HepG2 (cell line): ENCODE measurements at regions not wholly inside any gene's neighbourhood (a gene's known extent, or its start where the extent isn't known, plus 50 kb on each side); places are given as distances from the start of the nearest gene placed in this dataset.
A peak's percentile ranks its signal among the peaks of the same experiment; 100 is the strongest.

Source experiments
- ATAC-seq: fragments of 200-7000 bp; cut with Tn5 transposase; 3 replicates; pipeline ENCODE4 v1.9.1; 2020; ENCODE audit warnings: mild to moderate bottlenecking, moderate library complexity
- BruUV-seq: library from RNA; stranded (reverse); fragments of 400-500 nt; replicated peaks from 2 replicates; lab custom pipeline; 2021; lab: Mats Ljungman, UMichigan
- CTCF ChIA-PET: fragments of 300-600 bp; formaldehyde crosslinking; extraction: SDS; loops from one replicate; lab custom pipeline; 2021; ENCODE audit warnings: low total read pairs, inconsistent platforms, low intra/inter-chr PET ratio; lab: Yijun Ruan, JAX
- POLR2A ChIA-PET: fragments of 350-600 bp; sonication (Branson Sonifier 250); formaldehyde crosslinking; loops from one replicate; lab custom pipeline; 2020; ENCODE audit warnings: antibody characterized with exemption, inconsistent platforms; lab: Yijun Ruan, JAX
- DNase-seq: peaks from one replicate; pipeline ENCODE4 v3.0.0-alpha.2; 2015; ENCODE audit warnings: low spot score
- FAIRE-seq: peaks from 3 replicates; lab custom pipeline; 2011; peaks lifted over from hg19 to GRCh38; lab: Jason Lieb, UNC
- H2AFZ ChIP-seq: one replicate; pipeline ENCODE4 v1.6.1; 2011; ENCODE audit warnings: low read length, inconsistent platforms
- H3K27ac ChIP-seq: fragments of 300-600 bp; 3 replicates; pipeline ENCODE4 v1.8.0; 2011; ENCODE audit warnings: mixed run types, mild to moderate bottlenecking, mixed read lengths, low read length, inconsistent platforms; ENCODE audit not compliant: insufficient read depth; ENCODE audit errors: extremely low read length
- H3K27me3 ChIP-seq, 2 experiments: fragments of 200-600 bp in 1 of 2; 2 replicates in 1 of 2; 3 replicates in 1 of 2; pipeline versions ENCODE4 v1.6.0 to v1.8.0; 2011; ENCODE audit warnings: low read length in 2 of 2, mild to moderate bottlenecking in 2 of 2, moderate library complexity in 2 of 2, inconsistent platforms in 1 of 2; ENCODE audit not compliant: insufficient read depth in 2 of 2, control insufficient read depth in 1 of 2
- H3K36me3 ChIP-seq, 2 experiments: fragments of 200-600 bp in 1 of 2; replicated peaks in 1 of 2; 2 replicates in 1 of 2; 3 replicates in 1 of 2; pipeline versions ENCODE4 v1.5.1 to v1.8.0; 2011; ENCODE audit warnings: low read length in 2 of 2, inconsistent platforms in 1 of 2; ENCODE audit not compliant: insufficient read depth in 2 of 2, control insufficient read depth in 1 of 2
- H3K4me1 ChIP-seq: 2 replicates; pipeline ENCODE4 v1.5.1; 2012; ENCODE audit warnings: low read length, inconsistent platforms; ENCODE audit not compliant: insufficient read depth
- H3K4me2 ChIP-seq: 2 replicates; pipeline ENCODE4 v1.6.0; 2011; ENCODE audit warnings: low read depth, low read length, inconsistent platforms
- H3K4me3 ChIP-seq, 3 experiments: fragments of 200-600 bp in 1 of 3; sonication (generic), shearing (Covaris generic) in 1 of 3; replicated peaks in 1 of 3; 2 replicates each; pipeline ENCODE4 v1.5.1; 2011 to 2016; ENCODE audit warnings: low read length in 3 of 3, inconsistent platforms in 2 of 3, low read depth in 2 of 3, mild to moderate bottlenecking in 2 of 3, control low read depth in 1 of 3, mixed read lengths in 1 of 3; ENCODE audit not compliant: insufficient read depth in 1 of 3
- H3K79me2 ChIP-seq: one replicate; pipeline ENCODE4 v1.6.1; 2011; ENCODE audit warnings: low read length, inconsistent platforms; ENCODE audit not compliant: insufficient read depth
- H3K9ac ChIP-seq: 2 replicates; pipeline ENCODE4 v1.6.0; 2011; ENCODE audit warnings: mild to moderate bottlenecking, low read depth, low read length, inconsistent platforms; ENCODE audit not compliant: insufficient read depth
- H3K9me3 ChIP-seq: 2 replicates; pipeline ENCODE4 v1.5.1; 2012; ENCODE audit warnings: mild to moderate bottlenecking, low read length
- H4K20me1 ChIP-seq: 2 replicates; pipeline ENCODE4 v1.6.0; 2011; ENCODE audit warnings: inconsistent platforms, mild to moderate bottlenecking, low read length, moderate library complexity; ENCODE audit not compliant: insufficient read depth
- CTCF ChIP-seq: sonication (generic); formaldehyde crosslinking; IDR thresholded peaks from 2 replicates; pipeline ENCODE4 v1.5.0; 2020; ENCODE audit warnings: mild to moderate bottlenecking, missing genetic modification reagents, moderate library complexity
- STAG1 ChIP-seq: sonication (generic); formaldehyde crosslinking; IDR thresholded peaks from 2 replicates; pipeline ENCODE4 v1.4.0; 2020; ENCODE audit warnings: missing genetic modification reagents
- WIZ ChIP-seq: sonication (generic); formaldehyde crosslinking; IDR thresholded peaks from 2 replicates; pipeline ENCODE4 v1.5.1; 2020; ENCODE audit warnings: mild to moderate bottlenecking, missing genetic modification reagents
- ZNF713 ChIP-seq: sonication (generic); formaldehyde crosslinking; IDR thresholded peaks from 2 replicates; pipeline ENCODE4 v1.4.0; 2020; ENCODE audit warnings: mild to moderate bottlenecking, missing genetic modification reagents
- ZSCAN30 ChIP-seq: sonication (generic); formaldehyde crosslinking; IDR thresholded peaks from 2 replicates; pipeline ENCODE4 v1.5.0; 2020; ENCODE audit warnings: mild to moderate bottlenecking, missing genetic modification reagents
- WGBS: methylation state at CpG from one replicate; pipeline ENCODE4 v1.1.6; 2017; ENCODE audit warnings: low lambda C conversion rate; 5-methylcytosine and 5-hydroxymethylcytosine counted together
- in situ Hi-C: cut with HindIII; loops from 2 replicates; pipeline ENCODE4 v1.10.0; 2017; ENCODE audit warnings: low pct_unique_long_range_greater_than_20kb; ENCODE audit not compliant: extremely low pct_ligation_motif_present
- intact Hi-C: fragments of 100-400 bp; cut with micrococcal nuclease; formaldehyde crosslinking; loops from one replicate; pipeline ENCODE4 v1.10.0; 2022; ENCODE audit not compliant: unreplicated experiment
- TF ChIP-seq, protein P1 (sequence below): sonication (generic); formaldehyde crosslinking; IDR thresholded peaks from 2 replicates; pipeline ENCODE4 v1.4.0; 2020; ENCODE audit warnings: missing genetic modification reagents

GRCh38 chr1:103467100-103467499 is 58.4 kb upstream of the RNPC3 start (continued):
- TF ChIP-seq, protein P1, sequence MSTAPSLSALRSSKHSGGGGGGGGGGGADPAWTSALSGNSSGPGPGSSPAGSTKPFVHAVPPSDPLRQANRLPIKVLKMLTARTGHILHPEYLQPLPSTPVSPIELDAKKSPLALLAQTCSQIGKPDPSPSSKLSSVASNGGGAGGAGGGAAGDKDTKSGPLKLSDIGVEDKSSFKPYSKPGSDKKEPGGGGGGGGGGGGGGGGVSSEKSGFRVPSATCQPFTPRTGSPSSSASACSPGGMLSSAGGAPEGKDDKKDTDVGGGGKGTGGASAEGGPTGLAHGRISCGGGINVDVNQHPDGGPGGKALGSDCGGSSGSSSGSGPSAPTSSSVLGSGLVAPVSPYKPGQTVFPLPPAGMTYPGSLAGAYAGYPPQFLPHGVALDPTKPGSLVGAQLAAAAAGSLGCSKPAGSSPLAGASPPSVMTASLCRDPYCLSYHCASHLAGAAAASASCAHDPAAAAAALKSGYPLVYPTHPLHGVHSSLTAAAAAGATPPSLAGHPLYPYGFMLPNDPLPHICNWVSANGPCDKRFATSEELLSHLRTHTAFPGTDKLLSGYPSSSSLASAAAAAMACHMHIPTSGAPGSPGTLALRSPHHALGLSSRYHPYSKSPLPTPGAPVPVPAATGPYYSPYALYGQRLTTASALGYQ (CRISPR knock-in tag), result no peak

DNA sequence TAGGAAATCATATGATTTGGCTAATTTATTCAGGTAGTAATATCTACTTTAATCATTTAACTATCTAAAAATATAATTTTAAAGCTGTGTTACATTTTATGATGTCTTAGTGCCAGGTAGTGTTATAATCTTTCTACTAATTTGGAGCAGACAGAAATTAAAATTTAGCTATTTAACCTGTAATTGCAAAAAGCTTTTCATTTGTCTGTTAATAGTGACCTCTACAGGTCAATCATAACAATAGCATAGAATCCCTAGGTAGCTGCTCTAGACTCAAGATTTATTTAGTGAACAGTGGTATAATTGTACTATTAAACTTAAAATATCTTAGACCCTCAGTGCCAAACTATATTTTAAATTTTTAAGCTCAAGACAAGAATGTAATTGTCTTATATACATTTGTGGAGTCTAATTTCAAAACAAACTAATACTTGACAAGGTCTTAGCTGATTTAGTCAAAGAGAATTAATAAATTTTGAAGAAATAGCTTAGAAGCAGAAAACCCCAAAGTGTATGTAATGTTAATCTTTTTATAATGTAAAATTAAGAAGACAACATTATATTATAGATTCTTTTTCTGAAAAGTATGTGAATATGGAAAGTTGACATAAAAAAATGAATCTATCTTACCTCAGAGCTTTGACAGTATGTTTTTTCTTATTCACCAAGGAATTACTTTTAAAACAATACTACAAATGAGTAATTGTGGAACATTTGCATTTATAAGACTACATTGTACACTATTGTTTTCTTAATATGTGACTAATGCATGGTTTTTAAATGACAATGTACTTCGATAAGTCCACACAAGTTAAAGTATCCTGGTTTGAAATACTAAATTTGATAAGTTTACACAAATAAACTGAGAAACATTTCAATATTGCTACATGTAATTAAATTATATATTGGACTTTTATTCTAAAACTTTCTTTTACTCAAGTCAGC is 64.1 kb upstream of the RNPC3 start:
- H2AFZ ChIP-seq, result no peak overlapping the region
- BruUV-seq, result no TSS peak
- H3K79me2 ChIP-seq, result no peaks in the 10 kb centered on the region
- in situ Hi-C loops, result loop anchor here (25.0 kb wide), 1 partner anchor 1949 kb away; no protein-coding TSS in a partner anchor
- no peaks in the 10 kb centered on the region for H3K36me3 ChIP-seq
- H3K4me3 ChIP-seq, result no peak overlapping the region
- ATAC-seq, result no peak
- TF ChIP-seq CTCF (CRISPR knock-in tag) (peak; percentile 44), ZNF713 (CRISPR knock-in tag) (no peak), STAG1 (CRISPR knock-in tag) (peak; percentile 59), WIZ (CRISPR knock-in tag) (no peak), ZSCAN30 (CRISPR knock-in tag) (no peak)
- POLR2A ChIA-PET, result no interaction called here
- no peaks in the 10 kb centered on the region for H3K9me3 ChIP-seq
- no peak overlapping the region for H3K27ac ChIP-seq
- H3K9ac ChIP-seq, result no peak overlapping the region
- no peak for FAIRE-seq
- no peak overlapping the region for H3K4me2 ChIP-seq
- no peak for DNase-seq
- CTCF ChIA-PET, result interaction anchor here (1.6 kb wide), 1 partner anchor 355 kb away, joined by 10 read pairs; no protein-coding TSS in a partner anchor
- no peaks in the 10 kb centered on the region for H3K27me3 ChIP-seq
- intact Hi-C loops, result loop anchor here (1.0 kb wide), 1 partner anchor 355 kb away; no protein-coding TSS in a partner anchor
- no peaks in the 10 kb centered on the region for H3K4me1 ChIP-seq
- WGBS, result 0% methylated on average over 1 of the region's 1 CpG
- no peaks in the 10 kb centered on the region for H4K20me1 ChIP-seq
